HepG2 (cell line): ENCODE measurements at regions not wholly inside any gene's neighbourhood (a gene's known extent, or its start where the extent isn't known, plus 50 kb on each side); places are given as distances from the start of the nearest gene placed in this dataset.

Source experiments
- ATAC-seq: fragments of 200-7000 bp; cut with Tn5 transposase; 3 replicates; pipeline ENCODE4 v1.9.1; 2020; ENCODE audit warnings: mild to moderate bottlenecking, moderate library complexity
- BruUV-seq: library from RNA; stranded (reverse); fragments of 400-500 nt; replicated peaks from 2 replicates; lab custom pipeline; 2021; lab: Mats Ljungman, UMichigan
- CTCF ChIA-PET: fragments of 300-600 bp; formaldehyde crosslinking; extraction: SDS; loops from one replicate; lab custom pipeline; 2021; ENCODE audit warnings: low total read pairs, inconsistent platforms, low intra/inter-chr PET ratio; lab: Yijun Ruan, JAX
- POLR2A ChIA-PET: fragments of 350-600 bp; sonication (Branson Sonifier 250); formaldehyde crosslinking; loops from one replicate; lab custom pipeline; 2020; ENCODE audit warnings: antibody characterized with exemption, inconsistent platforms; lab: Yijun Ruan, JAX
- DNase-seq: peaks from one replicate; pipeline ENCODE4 v3.0.0-alpha.2; 2015; ENCODE audit warnings: low spot score
- FAIRE-seq: peaks from 3 replicates; lab custom pipeline; 2011; peaks lifted over from hg19 to GRCh38; lab: Jason Lieb, UNC
- H2AFZ ChIP-seq: one replicate; pipeline ENCODE4 v1.6.1; 2011; ENCODE audit warnings: low read length, inconsistent platforms
- H3K27ac ChIP-seq: fragments of 300-600 bp; 3 replicates; pipeline ENCODE4 v1.8.0; 2011; ENCODE audit warnings: mixed run types, mild to moderate bottlenecking, mixed read lengths, low read length, inconsistent platforms; ENCODE audit not compliant: insufficient read depth; ENCODE audit errors: extremely low read length
- H3K27me3 ChIP-seq, 2 experiments: fragments of 200-600 bp in 1 of 2; 2 replicates in 1 of 2; 3 replicates in 1 of 2; pipeline versions ENCODE4 v1.6.0 to v1.8.0; 2011; ENCODE audit warnings: low read length in 2 of 2, mild to moderate bottlenecking in 2 of 2, moderate library complexity in 2 of 2, inconsistent platforms in 1 of 2; ENCODE audit not compliant: insufficient read depth in 2 of 2, control insufficient read depth in 1 of 2
- H3K36me3 ChIP-seq, 2 experiments: fragments of 200-600 bp in 1 of 2; replicated peaks in 1 of 2; 2 replicates in 1 of 2; 3 replicates in 1 of 2; pipeline versions ENCODE4 v1.5.1 to v1.8.0; 2011; ENCODE audit warnings: low read length in 2 of 2, inconsistent platforms in 1 of 2; ENCODE audit not compliant: insufficient read depth in 2 of 2, control insufficient read depth in 1 of 2
- H3K4me1 ChIP-seq: 2 replicates; pipeline ENCODE4 v1.5.1; 2012; ENCODE audit warnings: low read length, inconsistent platforms; ENCODE audit not compliant: insufficient read depth
- H3K4me2 ChIP-seq: 2 replicates; pipeline ENCODE4 v1.6.0; 2011; ENCODE audit warnings: low read depth, low read length, inconsistent platforms
- H3K4me3 ChIP-seq, 3 experiments: fragments of 200-600 bp in 1 of 3; sonication (generic), shearing (Covaris generic) in 1 of 3; replicated peaks in 1 of 3; 2 replicates each; pipeline ENCODE4 v1.5.1; 2011 to 2016; ENCODE audit warnings: low read length in 3 of 3, inconsistent platforms in 2 of 3, low read depth in 2 of 3, mild to moderate bottlenecking in 2 of 3, control low read depth in 1 of 3, mixed read lengths in 1 of 3; ENCODE audit not compliant: insufficient read depth in 1 of 3
- H3K79me2 ChIP-seq: one replicate; pipeline ENCODE4 v1.6.1; 2011; ENCODE audit warnings: low read length, inconsistent platforms; ENCODE audit not compliant: insufficient read depth
- H3K9ac ChIP-seq: 2 replicates; pipeline ENCODE4 v1.6.0; 2011; ENCODE audit warnings: mild to moderate bottlenecking, low read depth, low read length, inconsistent platforms; ENCODE audit not compliant: insufficient read depth
- H3K9me3 ChIP-seq: 2 replicates; pipeline ENCODE4 v1.5.1; 2012; ENCODE audit warnings: mild to moderate bottlenecking, low read length
- H4K20me1 ChIP-seq: 2 replicates; pipeline ENCODE4 v1.6.0; 2011; ENCODE audit warnings: inconsistent platforms, mild to moderate bottlenecking, low read length, moderate library complexity; ENCODE audit not compliant: insufficient read depth
- ARID5B ChIP-seq: IDR thresholded peaks from 2 replicates; pipeline ENCODE4 v1.4.0; 2020; ENCODE audit warnings: mild to moderate bottlenecking, missing genetic modification reagents
- DMAP1 ChIP-seq: IDR thresholded peaks from 2 replicates; pipeline ENCODE4 v1.6.1; 2016
- ETV6 ChIP-seq: sonication (generic); formaldehyde crosslinking; conservative IDR thresholded peaks from 2 replicates; pipeline ENCODE4 v1.4.0; 2020; ENCODE audit warnings: missing genetic modification reagents
- FOXJ3 ChIP-seq: sonication (generic); formaldehyde crosslinking; IDR thresholded peaks from 2 replicates; pipeline ENCODE4 v1.4.0; 2020; ENCODE audit warnings: missing genetic modification reagents, mild to moderate bottlenecking, borderline replicate concordance
- GABPA ChIP-seq, 2 experiments: IDR thresholded peaks; 2 replicates each; pipeline ENCODE4 v1.6.1; 2011 to 2016; ENCODE audit warnings: low read depth in 2 of 2, low read length in 1 of 2, missing biosample characterization in 1 of 2, missing genetic modification characterization in 1 of 2
- MLXIP ChIP-seq: sonication (generic); formaldehyde crosslinking; IDR thresholded peaks from 2 replicates; pipeline ENCODE4 v1.9.0; 2021; ENCODE audit warnings: missing genetic modification reagents, borderline replicate concordance
- RORA ChIP-seq: sonication (generic); formaldehyde crosslinking; IDR thresholded peaks from 2 replicates; pipeline ENCODE4 v1.5.0; 2020; ENCODE audit warnings: mild to moderate bottlenecking, missing genetic modification reagents, moderate library complexity
- SMAD9 ChIP-seq: sonication (generic); formaldehyde crosslinking; IDR thresholded peaks from 2 replicates; pipeline ENCODE4 v1.5.1; 2020; ENCODE audit warnings: mild to moderate bottlenecking, missing genetic modification reagents
- SRSF9 ChIP-seq: fragments of 200-400 bp; formaldehyde crosslinking; IDR thresholded peaks from 2 replicates; pipeline ENCODE4 v1.6.1; 2018; ENCODE audit warnings: borderline replicate concordance, mild to moderate bottlenecking, low read depth, low read length; ENCODE audit not compliant: insufficient read depth, poor library complexity, severe bottlenecking
- ZNF331 ChIP-seq: sonication (generic); formaldehyde crosslinking; IDR thresholded peaks from 2 replicates; pipeline ENCODE4 v1.4.0; 2020; ENCODE audit warnings: missing genetic modification reagents
- ZNF343 ChIP-seq: sonication (generic); formaldehyde crosslinking; IDR thresholded peaks from 2 replicates; pipeline ENCODE4 v1.4.0; 2020; ENCODE audit warnings: mild to moderate bottlenecking, missing genetic modification reagents
- WGBS: methylation state at CpG from one replicate; pipeline ENCODE4 v1.1.6; 2017; ENCODE audit warnings: low lambda C conversion rate; 5-methylcytosine and 5-hydroxymethylcytosine counted together
- in situ Hi-C: cut with HindIII; loops from 2 replicates; pipeline ENCODE4 v1.10.0; 2017; ENCODE audit warnings: low pct_unique_long_range_greater_than_20kb; ENCODE audit not compliant: extremely low pct_ligation_motif_present
- intact Hi-C: fragments of 100-400 bp; cut with micrococcal nuclease; formaldehyde crosslinking; loops from one replicate; pipeline ENCODE4 v1.10.0; 2022; ENCODE audit not compliant: unreplicated experiment
- TF ChIP-seq, protein P1 (sequence below): sonication (generic); formaldehyde crosslinking; IDR thresholded peaks from 2 replicates; pipeline ENCODE4 v1.4.0; 2020; ENCODE audit warnings: missing genetic modification reagents

GRCh38 chr17:72525225-72526015 lies 404.6 kb downstream of the SOX9 start:
- no TSS peak for BruUV-seq
- CTCF ChIA-PET = no interaction called here
- Histone ChIP-seq H3K9me3 (no peaks in the 10 kb centered on the region), H3K36me3 (no peaks in the 10 kb centered on the region), H3K4me3 (peak overlapping the region in 2 of 3 experiments; percentile 10 to 11; a peak in 1 of 6 replicates), H3K27ac (peak overlapping the region; percentile 34), H3K27me3 (no peaks in the 10 kb centered on the region), H4K20me1 (no peaks in the 10 kb centered on the region; the same call in 1 of the 2 replicates), H3K79me2 (peaks cover 83% of the 10 kb centered on the region), H3K4me2 (peak overlapping the region; percentile 59), H2AFZ (no peak overlapping the region), H3K4me1 (peaks cover 53% of the 10 kb centered on the region), H3K9ac (peak overlapping the region; percentile 17; the same call in 1 of the 2 replicates)
- FAIRE-seq = peak; percentile 80
- in situ Hi-C loops (loop anchor here (25.0 kb wide), 2 partner anchors 763 to 1063 kb away; no protein-coding TSS in a partner anchor), intact Hi-C loops (no loop called here)
- 43% methylated on average over 5 of the region's 5 CpGs for WGBS
- ATAC-seq = peak; percentile 70
- POLR2A ChIA-PET = interaction anchor here (0.7 to 1.9 kb wide), 8 partner anchors 14 to 405 kb away, joined by 3 to 9 read pairs (median 4); partner anchors contain the start of gene SOX9
- peak; percentile 75 for DNase-seq
- TF ChIP-seq FOXJ3 (CRISPR knock-in tag) = peak; percentile 59; the same call in 1 of the 2 replicates
- 0 out of 2 replicates have a peak, but pooled peaks have one; percentile 25 for TF ChIP-seq ZNF331 (CRISPR knock-in tag)
- no peak for TF ChIP-seq ZNF343 (CRISPR knock-in tag)
- TF ChIP-seq RORA (CRISPR knock-in tag) = no peak
- no peak for TF ChIP-seq SMAD9 (CRISPR knock-in tag)
- no peak for TF ChIP-seq SRSF9
- TF ChIP-seq MLXIP (CRISPR knock-in tag) = no peak
- TF ChIP-seq, protein P1, sequence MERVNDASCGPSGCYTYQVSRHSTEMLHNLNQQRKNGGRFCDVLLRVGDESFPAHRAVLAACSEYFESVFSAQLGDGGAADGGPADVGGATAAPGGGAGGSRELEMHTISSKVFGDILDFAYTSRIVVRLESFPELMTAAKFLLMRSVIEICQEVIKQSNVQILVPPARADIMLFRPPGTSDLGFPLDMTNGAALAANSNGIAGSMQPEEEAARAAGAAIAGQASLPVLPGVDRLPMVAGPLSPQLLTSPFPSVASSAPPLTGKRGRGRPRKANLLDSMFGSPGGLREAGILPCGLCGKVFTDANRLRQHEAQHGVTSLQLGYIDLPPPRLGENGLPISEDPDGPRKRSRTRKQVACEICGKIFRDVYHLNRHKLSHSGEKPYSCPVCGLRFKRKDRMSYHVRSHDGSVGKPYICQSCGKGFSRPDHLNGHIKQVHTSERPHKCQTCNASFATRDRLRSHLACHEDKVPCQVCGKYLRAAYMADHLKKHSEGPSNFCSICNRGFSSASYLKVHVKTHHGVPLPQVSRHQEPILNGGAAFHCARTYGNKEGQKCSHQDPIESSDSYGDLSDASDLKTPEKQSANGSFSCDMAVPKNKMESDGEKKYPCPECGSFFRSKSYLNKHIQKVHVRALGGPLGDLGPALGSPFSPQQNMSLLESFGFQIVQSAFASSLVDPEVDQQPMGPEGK (CRISPR knock-in tag) = peak; percentile 57
- 0 out of 2 replicates have a peak, but pooled peaks have one; percentile 49 for TF ChIP-seq ETV6 (CRISPR knock-in tag)
- TF ChIP-seq ARID5B = peak; percentile 70
- TF ChIP-seq GABPA (IDR thresholded peaks at IDR 0.05; ENCODE audit: low read depth, low read length) = no peak
- peak; percentile 43; the same call in 1 of the 2 replicates for TF ChIP-seq GABPA (CRISPR knock-in tag; IDR thresholded peaks at IDR 0.05; ENCODE audit: low read depth)
- TF ChIP-seq DMAP1 (CRISPR knock-in tag) = peak; percentile 33; the same call in 1 of the 2 replicates
